ENCODE measurements at regions not wholly inside any gene's neighbourhood (a gene's known extent, or its start where the extent isn't known, plus 50 kb on each side); places are given as distances from the start of the nearest gene placed in this dataset.

DNA sequence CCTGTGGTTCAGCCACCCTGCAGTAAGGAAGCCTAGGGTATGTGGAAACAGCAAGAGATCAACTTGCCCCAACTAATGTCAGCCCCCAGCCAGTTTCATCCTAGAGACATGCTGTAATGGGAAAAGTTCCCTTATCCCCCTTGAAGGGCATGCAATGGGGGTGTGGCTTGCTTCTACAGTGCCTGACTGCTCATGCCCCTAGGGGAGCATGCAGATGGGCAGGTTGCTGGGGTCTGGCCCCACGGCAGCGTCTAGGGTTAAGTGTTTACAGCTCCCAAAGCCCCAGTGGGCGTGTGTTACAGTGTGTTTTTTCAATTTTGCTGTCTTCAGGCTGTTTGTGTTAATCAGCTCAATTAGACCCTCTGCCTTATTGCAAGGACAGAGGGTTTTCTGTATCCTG is 1105.9 kb downstream of the AMY1C start:
- no peak for TF ChIP-seq EZH2 (IDR thresholded peaks at IDR 0.05; ENCODE audit: borderline replicate concordance, low read depth, low read length, poor library complexity, severe bottlenecking)
- TF ChIP-seq, protein P1, sequence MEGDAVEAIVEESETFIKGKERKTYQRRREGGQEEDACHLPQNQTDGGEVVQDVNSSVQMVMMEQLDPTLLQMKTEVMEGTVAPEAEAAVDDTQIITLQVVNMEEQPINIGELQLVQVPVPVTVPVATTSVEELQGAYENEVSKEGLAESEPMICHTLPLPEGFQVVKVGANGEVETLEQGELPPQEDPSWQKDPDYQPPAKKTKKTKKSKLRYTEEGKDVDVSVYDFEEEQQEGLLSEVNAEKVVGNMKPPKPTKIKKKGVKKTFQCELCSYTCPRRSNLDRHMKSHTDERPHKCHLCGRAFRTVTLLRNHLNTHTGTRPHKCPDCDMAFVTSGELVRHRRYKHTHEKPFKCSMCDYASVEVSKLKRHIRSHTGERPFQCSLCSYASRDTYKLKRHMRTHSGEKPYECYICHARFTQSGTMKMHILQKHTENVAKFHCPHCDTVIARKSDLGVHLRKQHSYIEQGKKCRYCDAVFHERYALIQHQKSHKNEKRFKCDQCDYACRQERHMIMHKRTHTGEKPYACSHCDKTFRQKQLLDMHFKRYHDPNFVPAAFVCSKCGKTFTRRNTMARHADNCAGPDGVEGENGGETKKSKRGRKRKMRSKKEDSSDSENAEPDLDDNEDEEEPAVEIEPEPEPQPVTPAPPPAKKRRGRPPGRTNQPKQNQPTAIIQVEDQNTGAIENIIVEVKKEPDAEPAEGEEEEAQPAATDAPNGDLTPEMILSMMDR (conservative IDR thresholded peaks at IDR 0.05; ENCODE audit: low read depth, low read length) = no peak

All from A673 (cell line).